HUES6 (cell line): ENCODE measurements at regions not wholly inside any gene's neighbourhood (a gene's known extent, or its start where the extent isn't known, plus 50 kb on each side); places are given as distances from the start of the nearest gene placed in this dataset.
"Not testable (repeated sequence)": the region's sequence is repeated elsewhere in the genome, so short reads cannot be mapped to it uniquely, and the experiment has no call there.

ENCODE experiments used
- H3K27ac ChIP-seq: 2 replicates; pipeline ENCODE4 v1.7.0; 2013; ENCODE audit warnings: low read depth, mild to moderate bottlenecking, low read length, inconsistent platforms
- H3K27me3 ChIP-seq: 2 replicates; pipeline ENCODE4 v1.6.1; 2013; ENCODE audit warnings: low read length; ENCODE audit not compliant: control insufficient read depth, insufficient read depth
- H3K36me3 ChIP-seq: 2 replicates; pipeline ENCODE4 v1.6.1; 2013; ENCODE audit warnings: low read length; ENCODE audit not compliant: control insufficient read depth, insufficient read depth
- H3K4me1 ChIP-seq: 2 replicates; pipeline ENCODE4 v1.6.1; 2013; ENCODE audit warnings: low read length; ENCODE audit not compliant: control insufficient read depth, insufficient read depth
- H3K4me3 ChIP-seq: 2 replicates; pipeline ENCODE4 v1.5.1; 2013; ENCODE audit warnings: low read depth, low read length
- H3K9ac ChIP-seq: one replicate; pipeline ENCODE4 v1.6.1; 2013; ENCODE audit warnings: mild to moderate bottlenecking, low read length
- H3K9me3 ChIP-seq: 2 replicates; pipeline ENCODE4 v1.6.1; 2013; ENCODE audit warnings: low read depth, low read length; ENCODE audit not compliant: control insufficient read depth, insufficient read depth

DNA sequence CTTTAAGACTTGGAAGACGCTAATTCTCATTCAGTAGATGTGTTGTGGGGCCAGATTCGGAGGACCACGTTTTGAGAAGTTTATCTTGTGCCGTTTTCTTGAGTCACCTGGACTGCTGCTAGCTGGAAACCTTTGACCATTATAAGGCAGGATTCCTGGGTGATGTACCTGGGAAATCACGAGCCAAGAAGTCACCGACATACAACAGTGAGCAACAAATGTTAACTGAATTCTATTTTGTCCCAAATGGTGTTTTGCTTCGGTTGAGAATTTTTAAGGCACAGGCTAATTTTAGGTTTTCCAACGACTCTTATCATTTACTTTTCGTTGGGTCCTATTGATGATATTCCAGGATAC lies 93.4 kb upstream of the BTN3A2 start:
- Histone ChIP-seq H3K27ac (peak overlapping the region; percentile 91), H3K4me3 (peak overlapping the region; percentile 78), H3K27me3 (no peaks in the 10 kb centered on the region), H3K36me3 (no peaks in the 10 kb centered on the region), H3K9ac (peak overlapping the region; percentile 98), H3K9me3 (no peaks in the 10 kb centered on the region), H3K4me1 (peaks cover 17% of the 10 kb centered on the region)

DNA sequence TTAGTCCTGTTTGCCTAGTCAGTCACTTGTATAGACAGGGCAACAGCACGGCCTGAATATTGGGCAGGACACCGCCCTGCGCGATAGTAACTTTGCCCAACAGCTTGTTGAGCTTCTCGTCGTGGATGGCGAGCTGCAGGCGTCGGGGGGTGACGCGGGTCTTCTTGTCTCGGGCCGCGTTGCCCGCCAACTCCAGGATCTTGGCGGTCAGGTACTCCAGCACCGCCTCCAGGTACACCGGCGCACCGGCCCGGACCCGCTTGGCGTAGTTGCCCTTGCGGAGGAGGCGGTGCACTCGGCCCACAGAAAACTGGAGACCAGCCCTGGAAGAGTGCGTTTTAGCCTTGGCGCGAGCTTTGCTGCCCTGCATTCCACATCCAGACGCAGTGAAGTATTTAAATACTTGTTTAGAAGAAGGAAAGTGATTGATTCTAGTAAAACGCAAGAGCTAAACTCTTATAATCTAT lies 92.8 kb upstream of the BTN3A2 start:
- peaks cover 17% of the 10 kb centered on the region for H3K4me1 ChIP-seq
- H3K27ac ChIP-seq, result peak overlapping the region; percentile 91
- H3K4me3 ChIP-seq, result peak overlapping the region; percentile 78
- H3K9ac ChIP-seq, result peak overlapping the region; percentile 98
- H3K9me3 ChIP-seq, result no peaks in the 10 kb centered on the region
- no peaks in the 10 kb centered on the region for H3K27me3 ChIP-seq
- no peaks in the 10 kb centered on the region for H3K36me3 ChIP-seq

DNA sequence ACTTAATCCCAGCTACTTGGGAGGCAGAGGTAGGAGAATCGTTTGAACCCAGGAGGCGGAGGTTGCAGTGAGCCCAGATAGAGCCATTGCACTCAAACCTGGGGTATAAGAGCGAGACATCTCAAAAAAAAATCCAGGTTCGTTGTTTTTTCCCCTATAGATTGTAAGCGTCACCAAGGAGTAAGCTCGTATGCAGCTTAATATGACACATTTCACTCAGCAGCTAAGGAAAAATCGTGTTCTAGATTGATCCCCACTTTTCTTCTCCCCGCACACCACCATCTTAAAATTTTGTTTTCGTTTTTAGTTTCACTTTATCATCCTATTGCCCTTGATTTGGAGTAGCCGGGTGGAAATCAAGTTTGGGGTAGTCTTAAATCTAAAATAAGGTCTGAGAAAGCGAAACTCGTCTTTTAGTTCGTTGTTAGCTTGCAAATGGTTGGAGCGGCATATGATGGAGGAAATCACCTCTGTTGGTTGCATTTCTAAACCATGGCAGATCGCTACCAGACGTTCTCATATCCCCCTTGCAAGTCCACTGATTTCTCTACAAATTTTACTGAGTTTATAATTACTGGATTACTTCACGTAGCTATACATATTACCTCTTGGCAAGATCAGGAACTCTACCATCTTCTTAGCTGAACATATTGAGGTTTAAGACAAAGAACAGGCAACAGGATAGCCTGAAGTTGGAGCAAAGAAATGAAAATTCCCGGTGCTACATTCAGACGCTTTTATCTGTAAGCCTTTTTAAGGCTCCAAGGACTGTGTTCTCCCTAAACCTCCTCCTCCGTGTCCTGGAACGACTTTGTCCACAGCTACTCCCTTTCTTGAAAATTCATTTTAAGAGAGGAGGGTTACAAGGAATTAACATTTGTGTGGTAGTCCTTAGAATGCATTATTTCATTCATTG lies 91.1 kb upstream of the BTN3A2 start:
- Histone ChIP-seq H3K9me3 (no peaks in the 10 kb centered on the region), H3K4me3 (peak overlapping the region; percentile 78), H3K27me3 (no peaks in the 10 kb centered on the region), H3K27ac (peak overlapping the region; percentile 88; the same call in 1 of the 2 replicates), H3K4me1 (peaks cover 17% of the 10 kb centered on the region), H3K36me3 (no peaks in the 10 kb centered on the region), H3K9ac (peak overlapping the region; percentile 95)

DNA sequence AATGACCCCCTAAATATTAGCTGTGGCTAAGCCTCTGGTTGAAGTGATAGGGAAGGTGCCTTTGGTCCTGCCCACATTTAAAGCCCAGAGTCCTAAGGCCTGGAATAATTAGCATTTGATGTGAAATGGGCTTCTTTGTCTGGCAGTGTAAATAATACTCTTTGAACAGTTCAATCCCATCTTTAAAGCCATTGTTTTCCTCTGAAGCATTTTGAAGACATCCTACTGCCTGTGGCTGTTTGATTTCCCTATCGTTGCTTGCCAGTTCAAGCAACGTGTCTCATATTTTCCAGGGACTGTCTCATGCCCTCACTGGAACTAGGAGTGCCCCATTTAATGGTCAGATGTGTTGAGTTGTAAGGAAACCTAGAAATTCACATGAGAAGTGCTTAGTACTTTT lies 89.3 kb upstream of the BTN3A2 start:
- Histone ChIP-seq H3K27me3 (no peaks in the 10 kb centered on the region), H3K27ac (no peak overlapping the region), H3K9me3 (no peaks in the 10 kb centered on the region), H3K4me3 (no peak overlapping the region), H3K36me3 (no peaks in the 10 kb centered on the region), H3K4me1 (peaks cover 15% of the 10 kb centered on the region), H3K9ac (no peak overlapping the region)

DNA sequence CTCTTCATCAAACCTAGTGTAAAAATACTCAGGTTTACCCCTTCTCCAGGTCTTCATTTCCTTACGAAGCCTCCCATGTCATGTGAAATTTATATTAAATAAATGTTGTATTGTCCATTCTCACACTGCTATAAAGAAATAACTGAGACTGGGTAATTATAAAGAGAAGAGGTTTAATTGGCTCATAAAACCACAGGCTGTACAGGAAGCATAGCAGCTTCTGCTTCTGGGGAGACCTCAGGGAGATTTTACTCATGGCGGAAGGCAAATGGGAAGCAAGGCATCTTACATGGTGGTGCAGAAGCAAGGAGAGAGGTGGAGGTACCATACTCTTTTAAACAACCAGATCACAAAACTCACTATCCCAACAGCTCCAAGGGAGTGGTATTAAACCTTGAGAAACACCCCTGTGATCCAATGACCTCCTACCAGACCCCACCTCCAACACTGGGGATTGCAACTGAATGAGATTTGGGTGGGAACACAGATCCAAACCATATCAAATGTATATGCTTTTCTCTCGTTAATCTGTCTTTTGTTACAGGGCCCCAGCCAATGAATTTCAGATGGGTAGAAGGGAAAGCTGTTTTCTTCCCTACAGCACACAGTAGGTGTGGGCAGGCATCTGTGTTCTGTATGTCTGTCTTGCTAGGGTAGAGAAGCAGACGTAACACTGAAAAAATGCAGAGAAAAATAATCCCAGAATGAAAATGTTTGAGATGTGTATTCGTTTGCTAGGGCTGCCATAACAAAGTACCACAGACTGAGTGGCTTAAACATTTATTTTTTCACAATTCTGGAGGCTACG lies 88.0 kb upstream of the BTN3A2 start:
- H3K4me1 ChIP-seq, result peaks cover 15% of the 10 kb centered on the region
- no peak overlapping the region for H3K27ac ChIP-seq
- H3K9me3 ChIP-seq, result no peaks in the 10 kb centered on the region
- H3K4me3 ChIP-seq, result no peak overlapping the region
- H3K36me3 ChIP-seq, result no peaks in the 10 kb centered on the region
- no peak overlapping the region for H3K9ac ChIP-seq
- H3K27me3 ChIP-seq, result no peaks in the 10 kb centered on the region

DNA sequence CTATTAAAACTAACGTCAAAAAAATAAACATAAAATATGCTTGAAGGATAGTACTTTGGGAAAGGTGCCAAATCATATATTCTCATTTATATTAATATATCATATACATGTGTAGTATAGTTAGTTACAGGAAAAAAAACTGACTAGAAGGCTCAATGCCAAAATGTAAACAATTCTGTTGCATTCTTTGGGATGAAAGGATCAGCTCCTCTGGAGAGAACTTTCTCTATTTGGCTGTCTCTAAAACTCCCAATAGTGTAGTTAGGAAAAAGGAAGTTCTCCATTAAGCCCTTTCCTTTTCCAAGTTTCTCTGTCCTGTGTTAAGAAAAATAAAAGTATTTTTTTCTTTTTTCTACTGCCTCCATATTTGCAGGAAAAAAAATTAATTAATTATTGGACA lies 86.5 kb upstream of the BTN3A2 start:
- H3K9ac ChIP-seq, result no peak overlapping the region
- H3K27me3 ChIP-seq, result no peaks in the 10 kb centered on the region
- no peak overlapping the region for H3K27ac ChIP-seq
- H3K9me3 ChIP-seq, result no peaks in the 10 kb centered on the region
- peaks cover 15% of the 10 kb centered on the region for H3K4me1 ChIP-seq
- H3K4me3 ChIP-seq, result no peak overlapping the region
- H3K36me3 ChIP-seq, result no peaks in the 10 kb centered on the region

DNA sequence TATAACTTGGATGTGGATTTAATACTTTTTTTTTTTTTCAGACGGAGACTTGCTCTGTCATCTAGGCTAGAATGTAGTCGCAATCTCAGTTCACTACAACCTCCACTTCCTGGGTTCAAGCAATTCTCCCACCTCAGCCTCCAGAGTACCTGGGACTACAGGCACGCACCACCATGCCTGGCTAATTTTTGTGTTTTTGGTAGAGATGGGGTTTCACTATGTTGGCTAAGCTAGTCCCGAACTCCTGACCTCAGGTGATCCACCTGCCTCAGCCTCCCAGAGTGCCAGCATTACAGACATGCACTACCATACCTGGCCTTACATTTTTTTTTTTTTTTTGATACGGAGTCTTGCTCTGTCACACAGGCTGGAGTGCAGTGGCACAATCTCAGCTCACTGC lies 85.6 kb upstream of the BTN3A2 start:
- H3K4me1 ChIP-seq, result peaks cover 15% of the 10 kb centered on the region

DNA sequence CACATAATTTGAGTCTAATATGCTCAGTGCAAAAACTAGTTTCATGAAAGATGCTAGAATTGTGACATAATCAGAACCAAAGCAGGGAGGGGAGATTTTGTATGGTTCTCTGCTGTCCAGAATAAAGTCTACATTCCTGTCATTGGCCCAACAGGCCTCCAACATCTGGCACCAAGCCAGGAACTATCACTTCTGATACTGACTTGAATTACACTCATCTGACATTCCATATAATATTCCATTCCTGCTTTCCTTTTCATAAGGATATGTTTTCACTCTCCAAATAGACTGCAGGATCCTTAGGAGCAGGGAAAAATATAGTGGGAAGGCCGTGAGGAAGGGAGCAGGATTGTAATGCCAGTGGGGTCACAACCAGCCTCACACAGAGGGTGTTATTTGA lies 84.6 kb upstream of the BTN3A2 start:
- Histone ChIP-seq H3K9me3 (no peaks in the 10 kb centered on the region), H3K9ac (no peak overlapping the region), H3K27ac (no peak overlapping the region), H3K27me3 (no peaks in the 10 kb centered on the region), H3K4me1 (peaks cover 8% of the 10 kb centered on the region), H3K4me3 (no peak overlapping the region), H3K36me3 (no peaks in the 10 kb centered on the region)

More for the DNA sequence above, 85.6 kb upstream of the BTN3A2 start:
- H3K9ac ChIP-seq, H3K27ac ChIP-seq, H3K4me3 ChIP-seq, H3K36me3 ChIP-seq, H3K27me3 ChIP-seq, H3K9me3 ChIP-seq: not testable (repeated sequence)

DNA sequence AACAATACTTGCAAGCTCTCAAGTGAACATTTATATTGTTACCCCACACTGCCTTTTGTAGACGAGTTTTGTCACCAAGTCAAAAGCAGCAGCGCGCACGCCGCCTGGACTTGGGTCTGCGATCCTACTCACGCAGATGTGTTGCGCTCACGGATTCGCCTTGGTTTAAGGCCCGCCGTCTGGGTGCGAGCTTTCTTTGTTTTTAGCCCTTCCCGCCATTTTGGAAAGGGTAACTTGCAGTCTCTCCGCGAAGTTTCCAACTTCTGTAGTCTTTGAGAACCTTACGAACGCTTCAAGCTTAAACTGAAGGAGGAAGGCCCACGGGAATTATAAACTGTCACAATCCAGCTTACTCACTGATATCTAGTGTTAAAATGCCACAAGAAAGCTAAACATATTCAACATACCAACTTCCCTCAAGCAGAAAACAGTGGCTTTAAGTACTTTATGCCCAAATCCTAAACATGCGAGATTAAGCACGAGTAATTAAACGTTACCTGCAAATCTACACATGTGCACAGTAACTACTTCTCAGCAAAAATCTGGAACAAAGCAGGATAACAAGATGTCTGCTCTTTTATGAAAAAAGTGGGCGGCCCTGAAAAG lies 80.4 kb upstream of the BTN3A2 start:
- no peaks in the 10 kb centered on the region for H3K27me3 ChIP-seq

DNA sequence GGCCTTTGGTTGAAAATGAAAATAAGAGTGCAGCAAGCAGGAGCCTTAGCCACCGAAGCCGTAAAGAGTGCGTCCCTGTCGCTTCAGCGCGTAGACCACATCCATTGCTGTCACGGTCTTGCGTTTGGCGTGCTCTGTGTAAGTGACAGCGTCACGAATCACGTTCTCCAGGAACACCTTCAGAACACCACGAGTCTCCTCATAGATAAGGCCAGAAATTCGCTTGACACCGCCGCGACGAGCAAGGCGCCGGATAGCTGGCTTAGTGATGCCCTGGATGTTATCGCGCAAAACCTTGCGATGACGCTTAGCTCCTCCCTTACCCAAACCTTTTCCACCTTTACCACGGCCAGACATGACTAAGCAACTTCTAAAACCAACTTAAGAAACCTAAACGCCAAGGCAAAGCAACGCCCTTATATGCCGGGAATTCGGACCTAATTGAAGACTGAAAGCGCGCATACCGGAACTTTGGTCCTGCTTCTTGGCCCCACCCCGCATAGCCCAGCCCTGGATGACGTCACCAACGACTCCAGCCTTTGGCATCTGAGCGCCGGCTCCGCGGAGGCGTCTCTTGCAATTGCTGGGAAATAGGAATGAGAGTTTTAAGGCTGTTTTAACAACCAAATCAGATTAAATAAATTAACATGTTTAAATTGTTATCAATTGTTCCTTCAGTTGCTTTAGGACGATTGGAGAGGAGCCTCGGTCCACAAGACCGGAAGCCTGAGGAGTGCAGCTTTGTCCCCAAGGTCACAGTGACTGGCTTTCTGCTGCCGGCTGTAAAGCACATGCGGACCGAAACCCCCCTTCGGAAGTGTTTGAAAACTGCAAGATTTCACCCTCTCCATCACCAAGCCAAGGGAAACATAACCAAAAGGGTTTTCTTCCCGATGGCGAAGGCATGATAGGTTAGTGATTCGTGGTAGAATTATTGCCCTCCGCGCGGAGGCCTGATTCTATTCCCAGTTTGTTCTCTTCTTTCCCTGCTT lies 79.6 kb upstream of the BTN3A2 start:
- Histone ChIP-seq H3K9ac (peak overlapping the region; percentile 96), H3K27ac (peak overlapping the region; percentile 88), H3K4me3 (peak overlapping the region; percentile 64), H3K9me3 (peaks cover 8% of the 10 kb centered on the region), H3K36me3 (no peaks in the 10 kb centered on the region), H3K4me1 (no peaks in the 10 kb centered on the region), H3K27me3 (no peaks in the 10 kb centered on the region)

More for the DNA sequence above, 80.4 kb upstream of the BTN3A2 start:
- Histone ChIP-seq H3K9me3 (peaks cover 8% of the 10 kb centered on the region), H3K36me3 (no peaks in the 10 kb centered on the region), H3K4me1 (no peaks in the 10 kb centered on the region), H3K9ac (peak overlapping the region; percentile 96), H3K27ac (peak overlapping the region; percentile 88), H3K4me3 (peak overlapping the region; percentile 64)
